C4-2B (cell line): ENCODE measurements at regions not wholly inside any gene's neighbourhood (a gene's known extent, or its start where the extent isn't known, plus 50 kb on each side); places are given as distances from the start of the nearest gene placed in this dataset.

Experiments
- H3K27ac ChIP-seq: fragments of 450-650 bp; 2 replicates; pipeline ENCODE4 v1.5.1; 2017
- CTCF ChIP-seq: fragments of 450-650 bp; conservative IDR thresholded peaks from 2 replicates; pipeline ENCODE4 v1.5.1; 2017; ENCODE audit warnings: mild to moderate bottlenecking
- ZFX ChIP-seq: fragments of 450-650 bp; IDR thresholded peaks from 2 replicates; pipeline ENCODE4 v1.6.1; 2017

GRCh38 chr2:183438541-183438940 lies 314.3 kb downstream of the NUP35 start:
- no peak overlapping the region for H3K27ac ChIP-seq
- TF ChIP-seq CTCF (no peak), ZFX (no peak)

- H3K27ac ChIP-seq, result no peak overlapping the region
- TF ChIP-seq ZFX (no peak), CTCF (no peak)
These were observed 330.8 kb downstream of the NUP35 start for GRCh38 chr2:183455056-183455455.

- TF ChIP-seq ZFX, result no peak
- no peak for TF ChIP-seq CTCF
- H3K27ac ChIP-seq, result no peak overlapping the region
These were observed 331.9 kb downstream of the NUP35 start for GRCh38 chr2:183456177-183456576.

- H3K27ac ChIP-seq, result no peak overlapping the region
- TF ChIP-seq ZFX, result no peak
- no peak for TF ChIP-seq CTCF
These were observed 334.2 kb downstream of the NUP35 start for GRCh38 chr2:183458460-183458859.

GRCh38 chr2:183459466-183459865 lies 335.2 kb downstream of the NUP35 start:
- no peak for TF ChIP-seq CTCF
- no peak for TF ChIP-seq ZFX
- no peak overlapping the region for H3K27ac ChIP-seq

GRCh38 chr2:183463821-183464220 lies 339.6 kb downstream of the NUP35 start:
- no peak for TF ChIP-seq CTCF
- no peak for TF ChIP-seq ZFX
- H3K27ac ChIP-seq, result no peak overlapping the region

- H3K27ac ChIP-seq, result no peak overlapping the region
- TF ChIP-seq CTCF, result no peak
- no peak for TF ChIP-seq ZFX
These were observed 340.8 kb downstream of the NUP35 start for GRCh38 chr2:183465048-183465447.
